GM12878 (cell line): ENCODE measurements at regions not wholly inside any gene's neighbourhood (a gene's known extent, or its start where the extent isn't known, plus 50 kb on each side); places are given as distances from the start of the nearest gene placed in this dataset.

Experiments
- ATAC-seq: fragments of 200-7000 bp; cut with Tn5 transposase; 3 replicates; pipeline ENCODE4 v1.9.1; 2020; ENCODE audit warnings: mild to moderate bottlenecking, moderate library complexity
- BruUV-seq: library from RNA; stranded (reverse); fragments of 400-500 nt; replicated peaks from 2 replicates; lab custom pipeline; 2021; lab: Mats Ljungman, UMichigan
- CTCF ChIA-PET: fragments of 300-600 bp; sonication (Branson Sonifier 250); formaldehyde crosslinking; extraction: SDS; loops from one replicate; lab custom pipeline; 2021; ENCODE audit warnings: inconsistent platforms; lab: Yijun Ruan, JAX
- POLR2A ChIA-PET: fragments of 350-600 bp; formaldehyde crosslinking; extraction: SDS; loops from one replicate; lab custom pipeline; 2021; ENCODE audit warnings: inconsistent platforms; lab: Charles Lee
- RAD21 ChIA-PET: fragments of 300-600 bp; sonication (Branson Sonifier 250); formaldehyde crosslinking; loops from one replicate; lab custom pipeline; 2023; ENCODE audit warnings: antibody characterized with exemption; ENCODE audit not compliant: unreplicated experiment; lab: Charles Lee
- SMC1A ChIA-PET: fragments of 300-600 bp; sonication (Branson Sonifier 250); formaldehyde crosslinking; loops from one replicate; lab custom pipeline; 2023; ENCODE audit not compliant: unreplicated experiment, uncharacterized antibody; lab: Charles Lee
- DNase-seq: peaks from one replicate; pipeline ENCODE4 v3.0.0-alpha.2; 2011; ENCODE audit warnings: low read depth, low spot score
- FAIRE-seq: peaks from 3 replicates; lab custom pipeline; 2011; peaks lifted over from hg19 to GRCh38; lab: Jason Lieb, UNC
- H2AFZ ChIP-seq: 2 replicates; pipeline ENCODE4 v1.6.0; 2011; ENCODE audit warnings: low read depth, low read length, control low read depth; ENCODE audit not compliant: control insufficient read depth
- H3K27ac ChIP-seq: 2 replicates; pipeline ENCODE4 v1.5.1; 2011; ENCODE audit warnings: control low read depth; ENCODE audit not compliant: control insufficient read depth, insufficient read depth
- H3K27me3 ChIP-seq, 2 experiments: replicated peaks in 1 of 2; 2 replicates each; pipeline versions ENCODE4 v1.6.0 to v1.6.1; 2011; ENCODE audit warnings: low read length in 1 of 2; ENCODE audit not compliant: control insufficient read depth in 2 of 2, insufficient read depth in 2 of 2
- H3K36me3 ChIP-seq, 2 experiments: 2 replicates each; pipeline ENCODE4 v1.5.1; 2011; ENCODE audit warnings: low read length in 1 of 2; ENCODE audit not compliant: control insufficient read depth in 2 of 2, insufficient read depth in 2 of 2
- H3K4me1 ChIP-seq: 2 replicates; pipeline ENCODE4 v1.6.1; 2011; ENCODE audit warnings: mild to moderate bottlenecking, low read length, moderate library complexity, mixed read lengths; ENCODE audit not compliant: control insufficient read depth, insufficient read depth
- H3K4me2 ChIP-seq: 2 replicates; pipeline ENCODE4 v1.6.0; 2011; ENCODE audit warnings: control low read depth; ENCODE audit not compliant: control insufficient read depth, insufficient read depth
- H3K4me3 ChIP-seq: fragments of 200-600 bp; sonication (generic); 2 replicates; pipeline ENCODE4 v1.5.1; 2016
- H3K79me2 ChIP-seq: 2 replicates; pipeline ENCODE4 v1.6.0; 2011; ENCODE audit warnings: low read length; ENCODE audit not compliant: control insufficient read depth, insufficient read depth
- H3K9ac ChIP-seq: 2 replicates; pipeline ENCODE4 v1.8.0; 2011; ENCODE audit warnings: low read length, control low read depth, mixed read lengths; ENCODE audit not compliant: control insufficient read depth, insufficient read depth
- H3K9me3 ChIP-seq: replicated peaks from 3 replicates; pipeline ENCODE4 v1.5.1; 2011; ENCODE audit warnings: mild to moderate bottlenecking, low read length; ENCODE audit not compliant: control insufficient read depth, insufficient read depth
- H4K20me1 ChIP-seq: 2 replicates; pipeline ENCODE4 v1.6.0; 2011; ENCODE audit not compliant: control insufficient read depth, insufficient read depth
- BCL3 ChIP-seq: IDR thresholded peaks from 2 replicates; pipeline ENCODE4 v1.6.1; 2011; ENCODE audit warnings: borderline replicate concordance, low read depth, mild to moderate bottlenecking, moderate library complexity, low read length; ENCODE audit not compliant: insufficient read depth, poor library complexity, severe bottlenecking
- MXI1 ChIP-seq: fragments of 150-350 bp; IDR thresholded peaks from 2 replicates; pipeline ENCODE4 v1.6.1; 2011; ENCODE audit warnings: low read depth, mild to moderate bottlenecking, inconsistent platforms, low read length, improper control_type of control experiment
- WGBS: methylation state at CpG from one replicate; pipeline ENCODE4 v1.1.6; 2016; ENCODE audit warnings: low lambda C conversion rate; ENCODE audit not compliant: insufficient replicate concordance, insufficient coverage; ENCODE audit errors: missing lambda C conversion rate; 5-methylcytosine and 5-hydroxymethylcytosine counted together
- in situ Hi-C: fragments of 300-500 bp; cut with MboI; formaldehyde crosslinking; loops from 9 replicates; pipeline ENCODE4 v1.14.3; 2018; ENCODE audit warnings: mixed read lengths
- intact Hi-C: fragments of 100-400 bp; cut with micrococcal nuclease; formaldehyde crosslinking; loops from one replicate; pipeline ENCODE4 v1.14.2; 2022; ENCODE audit not compliant: unreplicated experiment
- TF ChIP-seq, protein P1 (sequence below): IDR thresholded peaks from 2 replicates; pipeline ENCODE4 v1.6.1; 2011; ENCODE audit warnings: low read depth, mild to moderate bottlenecking, low read length, moderate library complexity, borderline replicate concordance; ENCODE audit errors: extremely low read depth
- TF ChIP-seq, protein P2 (sequence below): IDR thresholded peaks from 2 replicates; pipeline ENCODE4 v1.6.1; 2012; ENCODE audit warnings: low read depth, low read length, improper control_type of control experiment

GRCh38 chr15:96565266-96565665, 234.8 kb downstream of the NR2F2 start (continued):
- TF ChIP-seq BCL3 (no peak), MXI1 (no peak)
- TF ChIP-seq, protein P1, sequence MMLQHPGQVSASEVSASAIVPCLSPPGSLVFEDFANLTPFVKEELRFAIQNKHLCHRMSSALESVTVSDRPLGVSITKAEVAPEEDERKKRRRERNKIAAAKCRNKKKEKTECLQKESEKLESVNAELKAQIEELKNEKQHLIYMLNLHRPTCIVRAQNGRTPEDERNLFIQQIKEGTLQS: no peak

GRCh38 chr15:96574782-96575181, 244.3 kb downstream of the NR2F2 start:
- ChIA-PET SMC1A (interaction anchor here (0.7 to 1.0 kb wide), 2 partner anchors 11 to 13 kb away, joined by 3 read pairs; no protein-coding TSS in a partner anchor), RAD21 (no interaction called here), POLR2A (no interaction called here), CTCF (interaction anchor here (0.7 to 0.8 kb wide), 2 partner anchors 14 to 219 kb away, joined by 3 to 5 read pairs; no protein-coding TSS in a partner anchor)
- no peak for DNase-seq
- 43% methylated on average over 10 of the region's 10 CpGs for WGBS
- no peaks in the 10 kb centered on the region for H4K20me1 ChIP-seq
- no peak overlapping the region for H3K4me3 ChIP-seq
- no peak for ATAC-seq
- H3K9ac ChIP-seq: no peak overlapping the region
- no peaks in the 10 kb centered on the region for H3K27me3 ChIP-seq
- no peaks in the 10 kb centered on the region for H3K4me1 ChIP-seq
- FAIRE-seq: no peak
- TF ChIP-seq, protein P2, sequence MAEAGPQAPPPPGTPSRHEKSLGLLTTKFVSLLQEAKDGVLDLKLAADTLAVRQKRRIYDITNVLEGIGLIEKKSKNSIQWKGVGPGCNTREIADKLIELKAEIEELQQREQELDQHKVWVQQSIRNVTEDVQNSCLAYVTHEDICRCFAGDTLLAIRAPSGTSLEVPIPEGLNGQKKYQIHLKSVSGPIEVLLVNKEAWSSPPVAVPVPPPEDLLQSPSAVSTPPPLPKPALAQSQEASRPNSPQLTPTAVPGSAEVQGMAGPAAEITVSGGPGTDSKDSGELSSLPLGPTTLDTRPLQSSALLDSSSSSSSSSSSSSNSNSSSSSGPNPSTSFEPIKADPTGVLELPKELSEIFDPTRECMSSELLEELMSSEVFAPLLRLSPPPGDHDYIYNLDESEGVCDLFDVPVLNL: no peak
- intact Hi-C loops (no loop called here), in situ Hi-C loops (no loop called here)
- H3K4me2 ChIP-seq: no peak overlapping the region
- BruUV-seq: no TSS peak
- no peaks in the 10 kb centered on the region for H3K79me2 ChIP-seq
- no peaks in the 10 kb centered on the region; the same call in 2 of the 3 replicates for H3K9me3 ChIP-seq
- H3K27ac ChIP-seq: no peak overlapping the region
- H3K36me3 ChIP-seq: no peaks in the 10 kb centered on the region
- no peak overlapping the region for H2AFZ ChIP-seq
